ENCODE measurements at regions not wholly inside any gene's neighbourhood (a gene's known extent, or its start where the extent isn't known, plus 50 kb on each side); places are given as distances from the start of the nearest gene placed in this dataset.
"Not testable (repeated sequence)": the region's sequence is repeated elsewhere in the genome, so short reads cannot be mapped to it uniquely, and the experiment has no call there.

GRCh38 chr3:162348912-162349311 is 852.3 kb downstream of the OTOL1 start:
- no peak for DNase-seq

- DNase-seq = no peak
These were observed 856.8 kb downstream of the OTOL1 start for GRCh38 chr3:162353414-162353813.

- DNase-seq = no peak
These were observed 857.7 kb downstream of the OTOL1 start for GRCh38 chr3:162354356-162354755.

GRCh38 chr3:162365066-162365719 is 868.6 kb downstream of the OTOL1 start:
- DNase-seq = no peak

GRCh38 chr3:162366166-162366766 is 869.7 kb downstream of the OTOL1 start:
- no peak for DNase-seq

GRCh38 chr3:162367429-162368260 is 871.0 kb downstream of the OTOL1 start:
- no peak for DNase-seq

GRCh38 chr3:162368417-162368816 is 871.8 kb downstream of the OTOL1 start:
- no peak for DNase-seq

- no peak for DNase-seq
These were observed 872.7 kb downstream of the OTOL1 start for GRCh38 chr3:162369306-162369705.

- DNase-seq = no peak
These were observed 873.5 kb downstream of the OTOL1 start for GRCh38 chr3:162370141-162370540.

GRCh38 chr3:162376761-162377160 is 880.2 kb downstream of the OTOL1 start:
- no peak for DNase-seq

- no peak for DNase-seq
These were observed 881.0 kb downstream of the OTOL1 start for GRCh38 chr3:162377608-162378007.

GRCh38 chr3:162385387-162385786 is 888.8 kb downstream of the OTOL1 start:
- no peak for DNase-seq

- no peak for DNase-seq
These were observed 894.3 kb downstream of the OTOL1 start for GRCh38 chr3:162390891-162391290.

GRCh38 chr3:162391301-162391700 is 894.7 kb downstream of the OTOL1 start:
- DNase-seq = no peak

GRCh38 chr3:162395496-162395895 is 898.9 kb downstream of the OTOL1 start:
- no peak for DNase-seq

- no peak for DNase-seq
These were observed 901.9 kb downstream of the OTOL1 start for GRCh38 chr3:162398554-162398953.

- DNase-seq = no peak
These were observed 904.1 kb downstream of the OTOL1 start for GRCh38 chr3:162400697-162401096.

GRCh38 chr3:162411556-162411955 is 914.9 kb downstream of the OTOL1 start:
- DNase-seq = not testable (repeated sequence)

- DNase-seq = no peak
These were observed 925.1 kb downstream of the OTOL1 start for GRCh38 chr3:162421721-162422120.

GRCh38 chr3:162428192-162428591 is 931.6 kb downstream of the OTOL1 start:
- DNase-seq = no peak

GRCh38 chr3:162435750-162436149 is 939.1 kb downstream of the OTOL1 start:
- no peak for DNase-seq

GRCh38 chr3:162436826-162437225 is 940.2 kb downstream of the OTOL1 start:
- DNase-seq = no peak

GRCh38 chr3:162437480-162437879 is 940.9 kb downstream of the OTOL1 start:
- DNase-seq = no peak

GRCh38 chr3:162441716-162442115 is 945.1 kb downstream of the OTOL1 start:
- no peak for DNase-seq

Data from activated CD4-positive, alpha-beta T cell treated with anti-CD3 and anti-CD28 coated beads, Interleukin-2, Interleukin-6, amounts not matched to agents 100 ng/mL and 50 ng/mL, durations not matched to agents 16 hours and 8 hours (primary cell).